A673 (cell line): ENCODE measurements at regions not wholly inside any gene's neighbourhood (a gene's known extent, or its start where the extent isn't known, plus 50 kb on each side); places are given as distances from the start of the nearest gene placed in this dataset.

Experiments used
- BruUV-seq: library from RNA; stranded (reverse); fragments of 400-500 nt; replicated peaks from 2 replicates; lab custom pipeline; 2021; lab: Mats Ljungman, UMichigan
- CTCF ChIA-PET: fragments of 300-600 bp; sonication (Branson Sonifier 250); formaldehyde crosslinking; loops from one replicate; lab custom pipeline; 2022; ENCODE audit warnings: antibody characterized with exemption; lab: Charles Lee
- POLR2A ChIA-PET: fragments of 300-600 bp; sonication (Branson Sonifier 250); formaldehyde crosslinking; loops from one replicate; lab custom pipeline; 2022; ENCODE audit warnings: antibody characterized with exemption; ENCODE audit not compliant: low non-redundant PET; lab: Charles Lee
- DNase-seq: peaks from one replicate; pipeline ENCODE4 v3.0.0-alpha.2; 2015; ENCODE audit warnings: low spot score
- H3K27ac ChIP-seq: fragments of 200-600 bp; sonication (generic); 2 replicates; pipeline ENCODE4 v1.5.1; 2016; ENCODE audit warnings: mixed run types, low read depth, mild to moderate bottlenecking, mixed read lengths, antibody characterized with exemption, low read length; ENCODE audit not compliant: poor library complexity, severe bottlenecking
- H3K27me3 ChIP-seq: fragments of 200-600 bp; sonication (generic); replicated peaks from 2 replicates; pipeline ENCODE4 v1.6.1; 2017; ENCODE audit warnings: mixed run types, low read depth, mild to moderate bottlenecking, mixed read lengths, antibody characterized with exemption, low read length; ENCODE audit not compliant: insufficient read depth, poor library complexity
- H3K36me3 ChIP-seq: fragments of 200-600 bp; sonication (generic); 2 replicates; pipeline ENCODE4 v1.6.1; 2016; ENCODE audit warnings: mixed run types, mild to moderate bottlenecking, mixed read lengths, antibody characterized with exemption, low read length; ENCODE audit not compliant: insufficient read depth, poor library complexity, severe bottlenecking
- H3K4me1 ChIP-seq: fragments of 200-600 bp; sonication (generic); 2 replicates; pipeline ENCODE4 v1.6.1; 2017; ENCODE audit warnings: mixed run types, mild to moderate bottlenecking, mixed read lengths, antibody characterized with exemption, low read length; ENCODE audit not compliant: insufficient read depth, poor library complexity, severe bottlenecking
- H3K4me3 ChIP-seq: fragments of 200-600 bp; sonication (generic); 2 replicates; pipeline ENCODE4 v1.5.1; 2016; ENCODE audit warnings: low read depth, mixed run types, mild to moderate bottlenecking, mixed read lengths, low read length; ENCODE audit not compliant: poor library complexity, severe bottlenecking
- H3K9me3 ChIP-seq: fragments of 200-600 bp; sonication (generic); 2 replicates; pipeline ENCODE4 v1.6.1; 2016; ENCODE audit warnings: mixed run types, low read depth, mild to moderate bottlenecking, mixed read lengths, antibody characterized with exemption, low read length; ENCODE audit not compliant: poor library complexity, severe bottlenecking
- CTCF ChIP-seq: fragments of 300-800, 200-600 bp; sonication (generic); conservative IDR thresholded peaks from 2 replicates; pipeline ENCODE4 v1.5.1; 2017; ENCODE audit warnings: low read depth, mild to moderate bottlenecking, antibody characterized with exemption, low read length, moderate library complexity, mixed read lengths
- EZH2 ChIP-seq: fragments of 200-600 bp; sonication (generic); IDR thresholded peaks from 2 replicates; pipeline ENCODE4 v1.6.1; 2017; ENCODE audit warnings: borderline replicate concordance, low read depth, mild to moderate bottlenecking, mixed read lengths, antibody characterized with exemption, low read length; ENCODE audit not compliant: poor library complexity, severe bottlenecking
- intact Hi-C: fragments of 100-400 bp; cut with micrococcal nuclease; formaldehyde crosslinking; loops from one replicate; pipeline ENCODE4 v1.10.0; 2022; ENCODE audit not compliant: unreplicated experiment

GRCh38 chr4:124079174-124079780 is 633.3 kb downstream of the ANKRD50 start:
- Histone ChIP-seq H3K9me3 (peaks cover 9% of the 10 kb centered on the region), H3K27me3 (no peaks in the 10 kb centered on the region), H3K4me1 (no peaks in the 10 kb centered on the region), H3K27ac (no peak overlapping the region), H3K4me3 (no peak overlapping the region), H3K36me3 (no peaks in the 10 kb centered on the region)
- no peak for DNase-seq
- BruUV-seq, result no TSS peak
- POLR2A ChIA-PET, result no interaction called here
- TF ChIP-seq EZH2, result no peak
- no peak for TF ChIP-seq CTCF
- intact Hi-C loops, result no loop called here
- CTCF ChIA-PET, result no interaction called here

- no peak overlapping the region for H3K27ac ChIP-seq
- H3K4me3 ChIP-seq, result no peak overlapping the region
- no peaks in the 10 kb centered on the region for H3K36me3 ChIP-seq
- no peak for TF ChIP-seq EZH2
- TF ChIP-seq CTCF, result no peak
- intact Hi-C loops, result no loop called here
- BruUV-seq, result no TSS peak
- H3K4me1 ChIP-seq, result no peaks in the 10 kb centered on the region
- ChIA-PET CTCF (no interaction called here), POLR2A (no interaction called here)
- H3K27me3 ChIP-seq, result no peaks in the 10 kb centered on the region
- H3K9me3 ChIP-seq, result peaks cover 9% of the 10 kb centered on the region
- no peak for DNase-seq
These were observed 628.8 kb downstream of the ANKRD50 start for GRCh38 chr4:124083711-124084110.

- intact Hi-C loops, result no loop called here
- ChIA-PET POLR2A (no interaction called here), CTCF (no interaction called here)
- BruUV-seq, result no TSS peak
- H3K27me3 ChIP-seq, result no peaks in the 10 kb centered on the region
- H3K4me1 ChIP-seq, result no peaks in the 10 kb centered on the region
- TF ChIP-seq EZH2 (no peak), CTCF (no peak)
- H3K27ac ChIP-seq, result no peak overlapping the region
- DNase-seq, result peak; percentile 4
- H3K4me3 ChIP-seq, result no peak overlapping the region
- H3K9me3 ChIP-seq, result peaks cover 2% of the 10 kb centered on the region
- H3K36me3 ChIP-seq, result no peaks in the 10 kb centered on the region
These were observed 626.9 kb downstream of the ANKRD50 start for GRCh38 chr4:124085561-124086180.
